Panc1 (cell line): ENCODE measurements at regions not wholly inside any gene's neighbourhood (a gene's known extent, or its start where the extent isn't known, plus 50 kb on each side); places are given as distances from the start of the nearest gene placed in this dataset.

ENCODE experiments used
- CTCF ChIP-seq: fragments of 450-650 bp; IDR thresholded peaks from 2 replicates; pipeline ENCODE4 v1.5.1; 2017; ENCODE audit warnings: mild to moderate bottlenecking
- POLR2AphosphoS5 ChIP-seq: IDR thresholded peaks from 2 replicates; pipeline ENCODE4 v1.6.1; 2012; ENCODE audit warnings: mild to moderate bottlenecking, low read depth, low read length, moderate library complexity

DNA sequence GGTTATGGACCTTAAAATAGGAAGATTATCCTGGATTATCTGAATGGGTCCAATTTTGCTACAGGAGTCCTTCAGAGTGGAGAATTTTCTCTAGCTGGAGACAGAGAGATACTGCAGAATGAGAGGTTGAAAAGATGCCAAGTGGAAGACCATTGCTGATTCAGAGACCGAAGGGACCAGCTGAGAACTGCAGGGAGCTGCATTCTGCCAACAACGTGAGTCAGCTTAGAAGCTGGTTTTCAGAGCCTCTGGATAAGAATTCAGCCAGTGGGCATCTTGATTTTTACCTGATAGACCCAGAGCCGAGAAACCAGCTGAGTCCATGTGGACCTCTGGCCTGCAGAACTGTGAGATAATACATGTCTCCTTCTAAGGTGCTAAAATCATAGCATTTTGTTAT lies 234.0 kb downstream of the NR2F2 start:
- TF ChIP-seq CTCF (no peak), POLR2AphosphoS5 (no peak)
